ENCODE measurements at regions not wholly inside any gene's neighbourhood (a gene's known extent, or its start where the extent isn't known, plus 50 kb on each side); places are given as distances from the start of the nearest gene placed in this dataset.

DNA sequence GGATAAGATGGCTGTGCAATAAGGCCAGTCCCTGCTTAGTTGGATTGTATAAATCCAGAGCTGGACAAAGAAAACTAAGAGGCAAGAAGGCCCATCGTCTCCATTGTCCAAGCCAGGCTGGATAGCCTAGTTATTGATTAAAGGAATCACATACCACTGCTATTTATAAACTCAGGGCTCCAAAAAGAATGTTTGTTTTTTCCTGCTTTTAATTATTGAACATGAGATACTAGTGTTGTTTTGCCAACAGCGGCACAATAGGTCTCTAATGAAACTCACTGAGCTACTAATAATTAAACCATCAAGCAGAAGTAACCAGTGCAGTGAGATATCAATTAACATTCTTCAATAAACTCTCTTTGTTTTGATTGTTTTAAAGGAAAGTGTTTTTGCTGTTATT, 259.7 kb downstream of the INSC start:
- TF ChIP-seq, protein P1, sequence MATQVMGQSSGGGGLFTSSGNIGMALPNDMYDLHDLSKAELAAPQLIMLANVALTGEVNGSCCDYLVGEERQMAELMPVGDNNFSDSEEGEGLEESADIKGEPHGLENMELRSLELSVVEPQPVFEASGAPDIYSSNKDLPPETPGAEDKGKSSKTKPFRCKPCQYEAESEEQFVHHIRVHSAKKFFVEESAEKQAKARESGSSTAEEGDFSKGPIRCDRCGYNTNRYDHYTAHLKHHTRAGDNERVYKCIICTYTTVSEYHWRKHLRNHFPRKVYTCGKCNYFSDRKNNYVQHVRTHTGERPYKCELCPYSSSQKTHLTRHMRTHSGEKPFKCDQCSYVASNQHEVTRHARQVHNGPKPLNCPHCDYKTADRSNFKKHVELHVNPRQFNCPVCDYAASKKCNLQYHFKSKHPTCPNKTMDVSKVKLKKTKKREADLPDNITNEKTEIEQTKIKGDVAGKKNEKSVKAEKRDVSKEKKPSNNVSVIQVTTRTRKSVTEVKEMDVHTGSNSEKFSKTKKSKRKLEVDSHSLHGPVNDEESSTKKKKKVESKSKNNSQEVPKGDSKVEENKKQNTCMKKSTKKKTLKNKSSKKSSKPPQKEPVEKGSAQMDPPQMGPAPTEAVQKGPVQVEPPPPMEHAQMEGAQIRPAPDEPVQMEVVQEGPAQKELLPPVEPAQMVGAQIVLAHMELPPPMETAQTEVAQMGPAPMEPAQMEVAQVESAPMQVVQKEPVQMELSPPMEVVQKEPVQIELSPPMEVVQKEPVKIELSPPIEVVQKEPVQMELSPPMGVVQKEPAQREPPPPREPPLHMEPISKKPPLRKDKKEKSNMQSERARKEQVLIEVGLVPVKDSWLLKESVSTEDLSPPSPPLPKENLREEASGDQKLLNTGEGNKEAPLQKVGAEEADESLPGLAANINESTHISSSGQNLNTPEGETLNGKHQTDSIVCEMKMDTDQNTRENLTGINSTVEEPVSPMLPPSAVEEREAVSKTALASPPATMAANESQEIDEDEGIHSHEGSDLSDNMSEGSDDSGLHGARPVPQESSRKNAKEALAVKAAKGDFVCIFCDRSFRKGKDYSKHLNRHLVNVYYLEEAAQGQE (IDR thresholded peaks at IDR 0.05; ENCODE audit: insufficient read depth in 1 of 2, low read depth in 2 of 2, low read length in 2 of 2), result no peak
- TF ChIP-seq TAF1 (IDR thresholded peaks at IDR 0.05; ENCODE audit: borderline replicate concordance, insufficient read depth, low read length) (no peak), POLR2AphosphoS5 (IDR thresholded peaks at IDR 0.05; ENCODE audit: low read depth, low read length) (no peak), SIN3A (IDR thresholded peaks at IDR 0.05; ENCODE audit: borderline replicate concordance, insufficient read depth, low read length) (no peak)
